HG03439 (cell line): ENCODE measurements at regions not wholly inside any gene's neighbourhood (a gene's known extent, or its start where the extent isn't known, plus 50 kb on each side); places are given as distances from the start of the nearest gene placed in this dataset.
"Not testable (repeated sequence)": the region's sequence is repeated elsewhere in the genome, so short reads cannot be mapped to it uniquely, and the experiment has no call there.

Source experiments
- ATAC-seq: cut with Tn5 transposase; IDR thresholded peaks from one replicate; pipeline ENCODE4 v1.9.1; 2021; ENCODE audit warnings: mild to moderate bottlenecking, moderate library complexity; ENCODE audit not compliant: unreplicated experiment

GRCh38 chr15:31433091-31433490 lies 106.5 kb downstream of the KLF13 start:
- no peak for ATAC-seq

- no peak for ATAC-seq
Observed at GRCh38 chr15:31433574-31433973, 106.9 kb downstream of the KLF13 start.

DNA sequence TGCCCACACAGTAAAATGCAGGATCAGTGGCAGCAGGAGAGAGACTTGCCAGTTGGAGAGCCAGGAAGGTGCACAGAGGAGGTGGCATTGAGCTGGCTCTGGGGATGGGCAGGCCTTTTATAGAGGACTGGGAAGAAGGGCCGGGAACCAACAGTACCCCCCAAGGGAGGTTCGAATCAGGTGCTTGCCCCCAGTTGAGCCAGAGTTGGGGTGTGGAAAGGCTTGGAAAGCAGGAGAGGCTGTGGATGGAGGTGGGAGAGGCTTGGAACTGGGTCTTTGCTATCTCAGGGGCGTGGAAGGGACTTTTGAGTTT lies 107.6 kb downstream of the KLF13 start:
- ATAC-seq: no peak

GRCh38 chr15:31434588-31435260 lies 108.1 kb downstream of the KLF13 start:
- peak; percentile 38 for ATAC-seq

DNA sequence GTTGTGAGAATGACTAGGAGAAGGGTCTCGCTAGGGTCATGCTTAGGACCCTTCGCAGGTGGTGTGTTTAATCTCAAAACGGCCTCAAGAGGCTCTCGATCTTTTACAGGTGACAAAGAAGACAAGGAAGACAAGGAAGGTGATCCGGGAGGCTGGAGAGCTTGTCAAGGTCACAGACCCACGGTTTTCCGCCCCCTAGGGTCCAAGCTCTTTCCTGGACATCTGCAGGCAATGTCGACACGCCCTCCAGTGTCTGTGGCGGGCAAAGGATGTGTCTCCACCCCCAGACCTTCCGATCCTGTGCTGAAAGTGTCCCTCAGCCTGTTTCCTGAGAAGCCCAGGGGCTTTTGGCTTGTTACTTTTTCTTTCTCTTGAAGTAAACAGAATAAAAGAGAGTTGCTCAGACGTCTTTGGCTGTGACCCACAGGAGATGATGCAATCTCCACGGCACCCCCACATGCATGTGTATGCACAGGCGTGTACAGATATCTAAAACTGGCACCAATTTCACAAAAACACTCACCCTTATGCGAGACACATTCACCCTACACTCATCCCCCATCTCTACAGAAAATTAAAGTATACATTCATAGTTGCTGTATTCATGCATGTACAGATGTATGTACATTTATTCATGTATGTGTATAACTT lies 108.8 kb downstream of the KLF13 start:
- ATAC-seq: peak; percentile 58

GRCh38 chr15:31435912-31436628 lies 109.4 kb downstream of the KLF13 start:
- no peak for ATAC-seq

GRCh38 chr15:31437686-31438085 lies 111.1 kb downstream of the KLF13 start:
- no peak for ATAC-seq

DNA sequence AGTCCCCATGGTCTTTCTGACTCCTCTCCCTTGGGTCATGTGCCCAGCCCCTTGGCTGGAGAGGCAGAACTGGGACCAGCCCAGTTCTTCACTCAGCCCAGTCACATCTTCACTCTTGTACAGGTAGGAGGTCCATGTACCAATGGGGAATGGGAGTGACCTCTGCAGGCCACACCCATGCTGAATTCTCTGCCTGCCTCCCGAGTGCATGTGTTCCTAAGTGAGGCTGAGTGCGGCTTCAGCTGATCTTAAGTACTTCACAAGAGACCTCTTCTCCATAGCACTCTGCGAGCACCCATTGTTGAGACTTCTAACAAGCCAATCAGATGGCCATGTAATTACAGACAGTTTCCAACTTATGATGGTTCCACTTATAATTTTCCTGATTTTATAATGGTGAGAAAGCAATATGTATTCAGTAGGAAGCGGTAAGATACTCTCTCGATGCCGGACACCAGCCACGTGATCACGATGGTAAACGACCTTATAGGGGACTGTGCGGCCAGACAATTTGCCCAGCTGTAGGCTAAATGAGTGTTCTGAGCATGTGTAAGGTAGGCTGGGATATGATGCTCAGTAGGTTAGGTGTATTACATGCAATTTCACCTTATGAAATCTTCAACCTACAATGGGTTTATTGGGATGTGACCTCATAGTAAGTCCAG lies 112.1 kb downstream of the KLF13 start:
- no peak for ATAC-seq

DNA sequence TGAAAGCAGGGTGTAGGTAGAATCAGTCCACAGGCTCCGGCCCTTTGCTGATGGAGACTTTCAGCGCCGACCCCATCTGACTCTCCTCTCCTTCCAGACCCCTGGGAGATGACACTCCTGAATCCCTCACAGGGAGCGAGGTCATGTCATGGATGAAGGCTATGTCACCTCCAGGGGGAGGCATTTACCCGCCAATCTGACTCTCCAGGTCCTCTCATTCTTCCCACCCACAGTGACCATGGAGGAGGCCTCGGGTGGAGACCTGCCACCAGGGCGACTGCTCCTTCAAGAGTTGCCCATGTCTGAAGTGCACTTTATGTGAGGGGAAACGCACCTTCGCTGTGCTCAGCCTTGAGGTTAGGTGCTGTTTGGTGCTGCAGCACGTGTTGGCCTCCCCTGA lies 112.7 kb downstream of the KLF13 start:
- no peak for ATAC-seq

DNA sequence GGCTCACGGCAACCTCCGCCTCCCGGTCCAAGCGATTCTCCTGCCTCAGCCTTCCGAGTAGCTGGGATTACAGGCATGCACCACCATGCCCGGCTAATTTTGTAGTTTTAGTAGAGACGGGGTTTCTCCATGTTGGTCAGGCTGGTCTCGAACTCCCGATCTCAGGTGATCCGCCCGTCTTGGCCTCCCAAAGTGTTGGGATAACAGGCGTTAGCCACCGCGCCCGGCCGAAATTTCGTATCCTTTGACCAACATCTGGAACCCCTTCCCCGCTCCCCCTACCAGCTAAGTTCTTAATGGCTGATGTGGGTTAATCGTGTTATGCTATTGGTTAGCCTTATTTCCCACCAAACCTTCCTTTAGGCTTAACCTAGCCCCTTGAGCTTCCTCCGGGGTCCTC lies 113.6 kb downstream of the KLF13 start:
- ATAC-seq: not testable (repeated sequence)

DNA sequence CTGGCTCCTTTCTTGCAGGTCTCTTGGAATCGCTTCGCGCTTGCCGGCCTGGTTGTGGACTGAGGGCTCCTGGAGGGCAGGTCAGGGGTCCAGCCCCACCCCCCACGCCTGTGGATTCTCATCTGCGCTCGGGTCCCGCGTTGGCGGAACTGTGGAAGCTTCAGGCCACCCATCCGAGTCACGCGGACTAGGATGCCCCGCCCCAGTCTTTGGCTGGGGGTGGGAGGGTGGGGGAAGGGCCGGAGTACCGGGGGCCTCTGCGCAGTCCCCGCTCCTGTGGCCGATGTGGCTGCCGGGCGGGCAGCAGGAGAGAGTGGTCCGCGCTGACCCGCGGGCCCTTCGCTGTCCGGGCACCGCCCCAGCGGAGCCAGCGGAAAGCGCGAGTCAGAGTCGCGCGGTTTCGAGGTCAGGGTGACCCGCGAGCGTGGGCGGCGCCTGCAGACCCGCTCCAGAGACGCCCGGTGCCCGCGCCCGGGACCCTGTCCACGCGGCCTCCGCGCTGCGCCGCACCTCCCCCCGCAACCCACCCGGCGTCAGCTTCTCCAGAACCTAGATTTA lies 114.2 kb downstream of the KLF13 start:
- no peak for ATAC-seq

DNA sequence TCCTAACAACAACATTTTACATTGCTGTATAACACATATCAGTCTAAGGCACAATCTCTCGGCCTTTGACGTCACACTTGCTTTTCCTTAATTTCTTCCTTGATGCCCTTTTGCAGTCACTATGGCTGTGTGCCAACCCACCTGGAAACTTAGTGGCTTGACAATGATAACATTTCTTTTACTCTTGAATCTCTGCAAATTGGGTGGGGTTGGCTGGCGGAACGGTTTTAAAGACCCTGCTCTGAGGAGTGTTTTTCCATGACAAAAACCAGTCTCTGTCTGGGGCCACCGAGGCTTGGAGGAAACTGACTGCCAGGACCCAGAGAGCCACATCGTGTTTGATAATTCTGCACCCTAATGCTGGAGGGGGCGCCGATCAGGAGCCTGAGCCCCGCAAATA lies 115.6 kb downstream of the KLF13 start:
- no peak for ATAC-seq

GRCh38 chr15:31442699-31443111 lies 116.1 kb downstream of the KLF13 start:
- ATAC-seq: no peak

- ATAC-seq: no peak
Observed at GRCh38 chr15:31444844-31445243, 118.2 kb downstream of the KLF13 start.

GRCh38 chr15:31446546-31446945 lies 119.9 kb downstream of the KLF13 start:
- ATAC-seq: no peak

DNA sequence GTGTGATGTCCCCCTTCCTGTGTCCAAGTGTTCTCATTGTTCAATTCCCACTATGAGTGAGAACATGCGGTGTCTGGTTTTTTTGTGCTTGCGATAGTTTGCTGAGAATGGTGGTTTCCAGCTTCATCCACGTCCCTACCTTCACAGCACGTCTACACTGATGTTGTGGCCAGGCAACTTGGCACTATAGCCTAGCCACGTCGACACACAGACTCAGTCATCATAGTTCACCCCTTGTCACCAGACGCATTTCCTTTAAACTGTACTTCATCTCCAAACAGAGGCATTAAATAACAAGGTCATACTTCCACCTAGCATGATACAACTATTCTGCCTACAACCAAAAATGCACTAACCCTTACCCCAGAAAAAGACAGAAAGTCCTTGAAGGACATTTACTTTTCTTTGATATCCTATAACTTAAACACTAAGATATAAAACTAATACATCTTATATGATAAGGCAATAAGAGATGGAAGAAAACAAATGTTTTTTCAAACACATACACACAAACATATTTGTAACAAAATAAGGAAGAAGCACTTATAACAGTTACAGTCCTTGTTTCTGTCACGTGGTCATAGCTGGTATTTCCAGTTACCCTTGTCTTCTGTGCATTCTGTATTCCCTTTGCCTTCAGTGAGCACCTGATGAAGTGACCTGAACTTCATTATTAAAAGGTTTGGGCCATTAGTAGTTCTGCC lies 121.4 kb downstream of the KLF13 start:
- no peak for ATAC-seq

GRCh38 chr15:31448635-31448979 lies 122.0 kb downstream of the KLF13 start:
- no peak for ATAC-seq

DNA sequence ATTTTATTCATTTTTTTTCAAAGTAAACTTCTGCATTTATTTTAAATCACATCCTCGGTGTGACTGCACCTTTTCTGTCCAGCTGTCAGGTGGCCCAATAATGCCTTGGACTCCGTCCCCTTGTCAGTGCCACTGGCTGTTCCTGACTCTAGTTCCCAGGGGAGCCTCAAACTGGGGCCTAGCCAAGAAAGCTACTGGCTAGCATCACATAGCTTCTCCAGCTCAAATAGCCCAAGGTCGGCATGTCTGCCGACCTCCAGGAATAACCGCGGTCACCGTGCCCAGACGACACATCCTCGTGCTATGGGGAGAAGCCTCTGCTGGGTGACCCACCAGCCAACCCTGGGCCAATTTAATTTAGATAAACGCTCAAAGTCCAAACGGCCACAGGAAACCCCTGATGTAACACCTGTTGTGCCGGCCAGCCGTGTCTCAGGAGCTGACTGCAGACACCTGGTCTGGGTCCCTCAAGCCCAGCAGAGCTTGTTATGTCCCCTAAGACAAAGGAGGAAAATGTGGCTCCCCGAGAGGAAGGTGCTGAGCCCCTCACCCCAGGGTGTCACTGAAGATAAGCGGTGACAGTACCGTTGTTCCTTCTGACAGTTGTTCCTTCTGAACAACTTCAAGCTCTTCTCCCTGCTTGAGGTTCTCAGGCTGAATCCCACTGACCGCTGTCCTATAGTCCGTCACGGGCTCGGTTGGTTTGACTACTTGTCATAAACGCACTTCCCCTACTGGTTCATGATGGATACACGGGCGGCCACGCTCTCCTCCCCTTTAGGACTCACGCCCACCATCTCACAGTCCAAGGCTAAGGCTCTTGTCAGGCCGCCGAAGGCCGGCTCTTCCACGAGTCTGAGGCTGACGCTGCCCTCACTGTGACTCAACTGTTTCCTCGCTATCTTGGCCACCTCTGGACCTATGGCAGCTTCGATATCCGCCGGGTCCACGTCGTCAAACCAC lies 126.2 kb downstream of the KLF13 start:
- ATAC-seq: no peak

- ATAC-seq: no peak
Observed at GRCh38 chr15:31453558-31454318, 127.1 kb downstream of the KLF13 start.
